Nephron progenitor cell (in vitro differentiated cells): ENCODE measurements at regions not wholly inside any gene's neighbourhood (a gene's known extent, or its start where the extent isn't known, plus 50 kb on each side); places are given as distances from the start of the nearest gene placed in this dataset.
A peak's percentile ranks its signal among the peaks of the same experiment; 100 is the strongest.

ENCODE experiments used
- DNase-seq: peaks from one replicate; pipeline ENCODE4 v3.0.0; 2021
- H3K27ac Mint-ChIP-seq: 2 replicates; pipeline ENCODE4 v1.8.0; 2021; ENCODE audit warnings: mild to moderate bottlenecking, moderate library complexity, mixed read lengths
- H3K27me3 Mint-ChIP-seq: 2 replicates; pipeline ENCODE4 v1.8.0; 2021; ENCODE audit warnings: mild to moderate bottlenecking, low read depth, mixed read lengths; ENCODE audit not compliant: poor library complexity
- H3K36me3 Mint-ChIP-seq: 2 replicates; pipeline ENCODE4 v1.8.0; 2021; ENCODE audit warnings: low read depth, mixed read lengths
- H3K4me1 Mint-ChIP-seq: 2 replicates; pipeline ENCODE4 v1.8.0; 2021; ENCODE audit warnings: mixed read lengths
- H3K4me3 Mint-ChIP-seq: 2 replicates; pipeline ENCODE4 v1.8.0; 2021; ENCODE audit warnings: mild to moderate bottlenecking, moderate library complexity, mixed read lengths
- H3K9me3 Mint-ChIP-seq: 2 replicates; pipeline ENCODE4 v1.8.0; 2021; ENCODE audit warnings: mild to moderate bottlenecking, moderate library complexity, mixed read lengths
- TF ChIP-seq, protein P1 (sequence below): fragments of 200-600 bp; sonication (generic); IDR thresholded peaks from 2 replicates; pipeline ENCODE4 v1.5.0; 2021; ENCODE audit warnings: antibody characterized with exemption

DNA sequence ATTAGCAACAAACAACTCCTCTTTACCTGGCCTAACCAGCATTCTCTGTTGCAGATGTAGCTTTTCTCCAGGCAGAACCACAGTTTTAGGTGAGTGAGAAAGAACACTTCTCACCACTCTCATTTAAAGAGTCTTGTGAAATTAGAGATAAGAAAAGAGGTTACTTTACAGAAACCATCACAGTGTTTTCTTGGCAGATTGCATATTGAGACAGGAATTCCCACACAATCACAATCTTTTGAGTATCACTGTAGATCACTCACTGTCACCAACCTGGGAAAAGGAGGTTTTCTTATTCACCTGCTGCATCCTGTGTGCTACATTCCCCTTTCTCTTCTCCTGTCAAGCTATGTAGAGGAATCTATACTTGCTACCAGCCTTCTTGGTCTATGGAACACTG is 574.6 kb downstream of the SLC4A3 start:
- H3K9me3 Mint-ChIP-seq, result peaks cover 16% of the 10 kb centered on the region
- no peaks in the 10 kb centered on the region for H3K36me3 Mint-ChIP-seq
- peaks cover 4% of the 10 kb centered on the region for H3K27me3 Mint-ChIP-seq
- no peak for DNase-seq
- H3K4me1 Mint-ChIP-seq, result peaks cover 17% of the 10 kb centered on the region
- H3K27ac Mint-ChIP-seq, result no peak overlapping the region
- TF ChIP-seq, protein P1, sequence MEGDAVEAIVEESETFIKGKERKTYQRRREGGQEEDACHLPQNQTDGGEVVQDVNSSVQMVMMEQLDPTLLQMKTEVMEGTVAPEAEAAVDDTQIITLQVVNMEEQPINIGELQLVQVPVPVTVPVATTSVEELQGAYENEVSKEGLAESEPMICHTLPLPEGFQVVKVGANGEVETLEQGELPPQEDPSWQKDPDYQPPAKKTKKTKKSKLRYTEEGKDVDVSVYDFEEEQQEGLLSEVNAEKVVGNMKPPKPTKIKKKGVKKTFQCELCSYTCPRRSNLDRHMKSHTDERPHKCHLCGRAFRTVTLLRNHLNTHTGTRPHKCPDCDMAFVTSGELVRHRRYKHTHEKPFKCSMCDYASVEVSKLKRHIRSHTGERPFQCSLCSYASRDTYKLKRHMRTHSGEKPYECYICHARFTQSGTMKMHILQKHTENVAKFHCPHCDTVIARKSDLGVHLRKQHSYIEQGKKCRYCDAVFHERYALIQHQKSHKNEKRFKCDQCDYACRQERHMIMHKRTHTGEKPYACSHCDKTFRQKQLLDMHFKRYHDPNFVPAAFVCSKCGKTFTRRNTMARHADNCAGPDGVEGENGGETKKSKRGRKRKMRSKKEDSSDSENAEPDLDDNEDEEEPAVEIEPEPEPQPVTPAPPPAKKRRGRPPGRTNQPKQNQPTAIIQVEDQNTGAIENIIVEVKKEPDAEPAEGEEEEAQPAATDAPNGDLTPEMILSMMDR, result no peak
- no peak overlapping the region for H3K4me3 Mint-ChIP-seq

DNA sequence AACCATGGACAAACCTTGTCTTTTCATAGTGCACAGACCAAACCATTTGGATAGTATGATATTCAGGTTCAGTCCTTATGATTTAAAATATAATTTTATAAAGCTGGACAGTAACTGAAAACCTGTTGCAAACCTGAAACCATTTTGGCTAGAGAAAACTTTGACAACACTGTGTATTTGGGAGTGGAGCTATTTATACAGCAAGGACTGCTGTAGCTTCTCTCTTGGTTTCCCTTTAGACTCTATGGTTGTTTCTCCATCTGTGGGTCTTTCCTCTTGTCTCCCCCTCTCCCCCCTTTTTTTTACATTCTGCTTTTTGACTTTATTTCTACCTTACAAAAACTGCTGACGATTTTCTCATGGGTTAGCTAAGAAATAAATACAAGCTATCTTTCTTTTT is 581.7 kb downstream of the SLC4A3 start:
- Mint-ChIP-seq H3K9me3 (no peaks in the 10 kb centered on the region), H3K4me1 (peaks cover 29% of the 10 kb centered on the region), H3K36me3 (no peaks in the 10 kb centered on the region), H3K27me3 (peaks cover 9% of the 10 kb centered on the region), H3K4me3 (no peak overlapping the region), H3K27ac (no peak overlapping the region)
- no peak for DNase-seq
- TF ChIP-seq, protein P1, result no peak

DNA sequence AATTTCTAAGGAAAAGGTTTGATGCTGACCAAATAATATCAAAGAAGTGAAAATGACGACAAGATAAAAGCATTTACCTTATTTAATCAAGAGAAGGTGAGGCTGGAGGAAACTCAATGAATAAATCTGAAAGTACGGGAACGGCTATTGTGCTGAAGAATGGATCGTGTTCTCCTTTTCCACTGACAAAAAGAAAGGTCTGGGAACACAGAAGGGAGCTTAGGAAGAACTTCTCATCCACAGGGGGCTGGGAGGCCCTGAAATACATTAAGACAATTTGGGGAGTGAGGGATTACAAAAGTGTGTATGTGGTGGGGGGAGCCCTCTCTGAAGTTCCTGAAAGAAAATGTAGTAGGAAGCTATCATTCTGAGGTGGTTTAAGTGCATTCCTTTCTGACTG is 582.3 kb downstream of the SLC4A3 start:
- TF ChIP-seq, protein P1, result no peak
- no peak overlapping the region for H3K4me3 Mint-ChIP-seq
- peaks cover 9% of the 10 kb centered on the region for H3K27me3 Mint-ChIP-seq
- no peaks in the 10 kb centered on the region for H3K9me3 Mint-ChIP-seq
- no peak for DNase-seq
- H3K36me3 Mint-ChIP-seq, result no peaks in the 10 kb centered on the region
- no peak overlapping the region for H3K27ac Mint-ChIP-seq
- H3K4me1 Mint-ChIP-seq, result peaks cover 29% of the 10 kb centered on the region

DNA sequence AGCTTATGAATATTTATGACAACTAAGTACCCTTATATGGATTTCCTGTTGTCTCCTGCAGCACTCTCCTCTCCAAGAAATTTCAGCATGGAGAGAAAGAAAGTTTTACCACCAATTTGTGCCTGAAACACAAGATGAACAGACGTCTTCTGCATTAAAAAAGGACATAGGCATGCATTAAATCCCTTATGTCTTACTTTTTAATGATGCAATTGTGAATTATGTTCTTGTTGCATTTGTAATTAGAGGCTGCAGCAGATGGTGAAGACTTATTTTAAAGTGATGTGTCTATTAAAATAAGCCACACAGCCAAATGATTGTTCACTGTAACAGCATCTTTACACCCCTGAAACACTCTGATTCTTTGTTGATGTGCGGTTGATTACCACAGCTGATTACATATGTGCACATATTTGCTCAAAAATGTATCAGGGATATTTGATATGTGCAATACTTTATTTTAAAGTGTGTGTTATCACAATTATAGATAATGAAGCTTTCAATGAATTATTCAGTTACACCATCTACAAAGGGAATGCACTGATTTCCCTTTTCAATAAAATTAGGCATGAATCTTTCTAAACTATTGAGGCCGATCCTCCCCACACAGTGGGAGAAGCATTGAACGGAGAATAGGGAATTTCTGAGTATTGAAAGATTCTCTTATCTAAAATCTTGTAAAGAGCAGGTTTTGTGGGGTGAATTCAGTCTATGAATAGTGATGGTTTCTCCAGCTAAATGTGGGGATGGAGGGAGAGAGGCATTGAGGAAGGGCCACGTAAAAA is 585.1 kb downstream of the SLC4A3 start:
- peaks cover 9% of the 10 kb centered on the region for H3K27me3 Mint-ChIP-seq
- TF ChIP-seq, protein P1, result no peak
- H3K36me3 Mint-ChIP-seq, result no peaks in the 10 kb centered on the region
- no peak for DNase-seq
- H3K9me3 Mint-ChIP-seq, result no peaks in the 10 kb centered on the region
- H3K4me1 Mint-ChIP-seq, result peaks cover 45% of the 10 kb centered on the region
- H3K27ac Mint-ChIP-seq, result no peak overlapping the region
- no peak overlapping the region for H3K4me3 Mint-ChIP-seq

DNA sequence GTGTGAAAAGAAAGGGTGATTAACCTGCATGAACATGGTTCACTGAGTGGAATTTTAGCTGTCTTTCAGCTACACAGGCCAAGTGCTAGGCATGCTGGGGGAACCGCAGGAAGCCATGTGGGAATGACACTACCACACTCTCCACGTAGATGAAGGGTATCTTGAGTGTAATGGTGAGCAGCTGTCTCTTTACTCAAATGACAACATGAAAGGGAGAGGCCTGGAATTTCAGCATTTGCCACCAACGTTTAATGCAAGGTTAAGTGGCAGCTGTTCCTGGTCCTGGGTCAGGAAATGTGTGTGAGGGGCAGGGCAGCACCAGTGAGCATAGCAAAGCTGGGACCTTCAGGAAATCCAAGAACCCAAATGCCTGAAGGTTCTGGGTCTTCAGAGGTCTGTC is 588.4 kb downstream of the SLC4A3 start:
- DNase-seq, result no peak
- peak overlapping the region; percentile 84 for H3K27ac Mint-ChIP-seq
- H3K4me3 Mint-ChIP-seq, result no peak overlapping the region
- no peaks in the 10 kb centered on the region for H3K36me3 Mint-ChIP-seq
- TF ChIP-seq, protein P1, result no peak
- no peaks in the 10 kb centered on the region for H3K9me3 Mint-ChIP-seq
- peaks cover 28% of the 10 kb centered on the region for H3K4me1 Mint-ChIP-seq
- H3K27me3 Mint-ChIP-seq, result peaks cover 4% of the 10 kb centered on the region

DNA sequence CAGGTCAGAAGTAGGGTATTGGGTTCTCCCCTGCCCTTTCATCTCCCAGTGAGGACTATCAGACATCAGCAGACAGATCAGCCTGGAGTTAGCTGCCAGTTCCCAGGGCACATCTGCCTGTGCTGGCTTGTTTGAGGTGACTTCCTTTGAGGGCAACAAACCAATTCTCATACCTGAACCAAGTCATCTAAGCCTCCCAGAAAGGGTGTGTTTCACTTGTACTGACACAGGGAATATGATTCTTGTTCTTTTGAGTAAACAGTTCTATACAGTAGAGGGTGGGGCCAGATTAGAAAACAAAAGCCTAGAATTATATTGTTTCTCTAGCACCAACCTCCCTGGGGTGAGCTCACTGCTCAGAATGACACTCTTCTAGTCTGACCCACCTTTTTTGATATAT is 591.9 kb downstream of the SLC4A3 start:
- Mint-ChIP-seq H3K36me3 (no peaks in the 10 kb centered on the region), H3K27ac (no peak overlapping the region), H3K27me3 (no peaks in the 10 kb centered on the region), H3K4me3 (no peak overlapping the region), H3K9me3 (no peaks in the 10 kb centered on the region), H3K4me1 (peaks cover 28% of the 10 kb centered on the region)
- DNase-seq, result no peak
- TF ChIP-seq, protein P1, result no peak
